DMS 273 (cell line): ENCODE measurements at regions not wholly inside any gene's neighbourhood (a gene's known extent, or its start where the extent isn't known, plus 50 kb on each side); places are given as distances from the start of the nearest gene placed in this dataset.
A peak's percentile ranks its signal among the peaks of the same experiment; 100 is the strongest.

ENCODE experiments used
- DNase-seq: peaks from one replicate; lab custom pipeline; 2025; ENCODE audit not compliant: unreplicated experiment; lab: John Stamatoyannopoulos, UW

- no peak for DNase-seq
These were observed 403.0 kb upstream of the ID2 start for GRCh38 chr2:8278709-8279354.

GRCh38 chr2:8279506-8279905 is 402.4 kb upstream of the ID2 start:
- no peak for DNase-seq

GRCh38 chr2:8281234-8281633 is 400.6 kb upstream of the ID2 start:
- no peak for DNase-seq

GRCh38 chr2:8281950-8282857 is 399.7 kb upstream of the ID2 start:
- DNase-seq = no peak

GRCh38 chr2:8282858-8283252 is 399.0 kb upstream of the ID2 start:
- DNase-seq = no peak

- DNase-seq = peak; percentile 12
These were observed 396.8 kb upstream of the ID2 start for GRCh38 chr2:8285081-8285480.

GRCh38 chr2:8285898-8286297 is 396.0 kb upstream of the ID2 start:
- no peak for DNase-seq

GRCh38 chr2:8288206-8288605 is 393.6 kb upstream of the ID2 start:
- DNase-seq = no peak

GRCh38 chr2:8289111-8289510 is 392.7 kb upstream of the ID2 start:
- DNase-seq = no peak

GRCh38 chr2:8290771-8291352 is 391.0 kb upstream of the ID2 start:
- no peak for DNase-seq

GRCh38 chr2:8296306-8296705 is 385.6 kb upstream of the ID2 start:
- no peak for DNase-seq

GRCh38 chr2:8297376-8298231 is 384.3 kb upstream of the ID2 start:
- DNase-seq = no peak

- no peak for DNase-seq
These were observed 383.1 kb upstream of the ID2 start for GRCh38 chr2:8298783-8299182.

- no peak for DNase-seq
These were observed 381.6 kb upstream of the ID2 start for GRCh38 chr2:8300216-8300615.

- no peak for DNase-seq
These were observed 381.0 kb upstream of the ID2 start for GRCh38 chr2:8300905-8301304.

- DNase-seq = no peak
These were observed 378.5 kb upstream of the ID2 start for GRCh38 chr2:8303322-8303832.

- DNase-seq = no peak
These were observed 376.8 kb upstream of the ID2 start for GRCh38 chr2:8304821-8305766.

GRCh38 chr2:8306530-8307351 is 375.1 kb upstream of the ID2 start:
- no peak for DNase-seq

GRCh38 chr2:8307606-8308180 is 374.2 kb upstream of the ID2 start:
- DNase-seq = no peak
